Lower leg skin (tissue), 4 donors: ENCODE measurements at regions not wholly inside any gene's neighbourhood (a gene's known extent, or its start where the extent isn't known, plus 50 kb on each side); places are given as distances from the start of the nearest gene placed in this dataset.

ENCODE experiments used
- DNase-seq, 2 donors: peaks; one replicate each; pipeline ENCODE4 v3.0.0-alpha.2; 2019; ENCODE audit warnings: low spot score in 2 of 2
- H3K4me3 ChIP-seq: fragments of 200-600 bp; sonication (generic); 2 replicates; pipeline ENCODE4 v1.5.1; 2017; ENCODE audit warnings: mild to moderate bottlenecking, low read depth; ENCODE audit not compliant: poor library complexity, severe bottlenecking
- CTCF ChIP-seq, 3 donors: fragments of 450-650 bp; IDR thresholded peaks; one replicate each; pipeline ENCODE4 v1.5.1; 2016; ENCODE audit warnings: antibody characterized with exemption in 3 of 3, mild to moderate bottlenecking in 3 of 3, moderate library complexity in 2 of 3
- POLR2A ChIP-seq, 2 donors: fragments of 450-650 bp; IDR thresholded peaks; one replicate each; pipeline ENCODE4 v1.6.1; 2016 to 2017; ENCODE audit warnings: antibody characterized with exemption in 2 of 2, mild to moderate bottlenecking in 1 of 2, moderate library complexity in 1 of 2
- WGBS, 2 donors: methylation state at CpG; one replicate each; pipeline ENCODE4 v1.1.5; 2018; 5-methylcytosine and 5-hydroxymethylcytosine counted together
- intact Hi-C: fragments of 100-400 bp; cut with DNase I; formaldehyde crosslinking; loops from one replicate; pipeline ENCODE4 v1.15.0; 2023; ENCODE audit warnings: low total_unique reads

- H3K4me3 ChIP-seq, result no peak overlapping the region
- DNase-seq, result no peak
- TF ChIP-seq POLR2A (IDR thresholded peaks at IDR 0.05) (no peak), CTCF (IDR thresholded peaks at IDR 0.05) (no peak)
- intact Hi-C loops, result no loop called here
- 94% methylated on average over 4 of the region's 4 CpGs for WGBS, 2 donors
Measured at GRCh38 chr4:31923634-31924033, 1203.5 kb downstream of the PCDH7 start.

GRCh38 chr4:31929676-31930345 lies 1209.6 kb downstream of the PCDH7 start:
- H3K4me3 ChIP-seq, result no peak overlapping the region
- TF ChIP-seq POLR2A (IDR thresholded peaks at IDR 0.05) (no peak), CTCF (IDR thresholded peaks at IDR 0.05) (no peak)
- intact Hi-C loops, result no loop called here
- WGBS, 2 donors, result 52 to 59% methylated on average over 1 of the region's 1 CpG
- no peak for DNase-seq

DNA sequence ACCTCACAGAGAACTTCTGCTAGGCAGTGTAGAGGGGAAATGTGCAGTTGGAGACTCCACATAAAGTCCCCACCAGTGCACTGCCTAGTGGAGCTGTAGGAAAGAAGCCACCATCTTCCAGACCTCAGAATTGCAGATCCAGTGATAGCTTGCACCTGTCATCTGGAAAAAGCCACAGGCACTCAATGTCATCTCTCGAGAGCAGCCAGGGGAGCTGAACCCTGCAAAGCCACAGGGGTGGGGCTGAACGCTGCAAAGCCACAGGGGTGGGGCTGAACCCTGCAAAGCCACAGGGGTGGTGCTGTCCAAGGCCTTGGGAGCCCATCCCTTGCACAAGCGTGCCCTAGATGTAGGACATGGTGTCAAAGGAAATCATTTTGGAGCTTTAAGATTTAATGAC lies 1226.3 kb downstream of the PCDH7 start:
- intact Hi-C loops, result no loop called here
- 60 to 100% methylated on average over 1 to 3 of the region's 3 CpGs for WGBS, 2 donors

DNA sequence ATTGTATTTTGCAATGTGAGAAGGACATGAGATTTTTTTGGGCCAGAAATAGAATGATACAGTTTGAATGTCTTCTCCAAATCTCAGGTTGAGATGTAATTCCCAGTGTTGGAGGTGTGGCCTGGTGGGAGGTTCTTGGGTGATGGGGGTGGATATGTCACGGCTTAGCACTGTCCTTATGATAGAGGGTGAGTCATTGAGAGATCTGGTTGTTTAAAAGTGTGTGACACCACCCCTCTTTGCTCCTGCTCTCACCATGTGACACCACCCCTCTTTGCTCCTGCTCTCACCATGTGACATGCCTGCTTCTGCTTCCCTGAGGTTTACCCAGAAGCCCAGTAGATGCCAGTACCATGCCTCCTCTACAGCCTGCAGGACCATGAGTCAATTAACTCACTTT lies 1226.9 kb downstream of the PCDH7 start:
- H3K4me3 ChIP-seq, result no peak overlapping the region
- WGBS, 2 donors, result 60 to 76% methylated on average over 1 of the region's 1 CpG
- intact Hi-C loops, result no loop called here
- DNase-seq, result no peak
- TF ChIP-seq CTCF (IDR thresholded peaks at IDR 0.05) (no peak), POLR2A (IDR thresholded peaks at IDR 0.05) (no peak)

More for the DNA sequence above, 1226.3 kb downstream of the PCDH7 start:
- DNase-seq, result no peak
- H3K4me3 ChIP-seq, result no peak overlapping the region
- TF ChIP-seq POLR2A (IDR thresholded peaks at IDR 0.05), result no peak
- no peak for TF ChIP-seq CTCF (IDR thresholded peaks at IDR 0.05)

DNA sequence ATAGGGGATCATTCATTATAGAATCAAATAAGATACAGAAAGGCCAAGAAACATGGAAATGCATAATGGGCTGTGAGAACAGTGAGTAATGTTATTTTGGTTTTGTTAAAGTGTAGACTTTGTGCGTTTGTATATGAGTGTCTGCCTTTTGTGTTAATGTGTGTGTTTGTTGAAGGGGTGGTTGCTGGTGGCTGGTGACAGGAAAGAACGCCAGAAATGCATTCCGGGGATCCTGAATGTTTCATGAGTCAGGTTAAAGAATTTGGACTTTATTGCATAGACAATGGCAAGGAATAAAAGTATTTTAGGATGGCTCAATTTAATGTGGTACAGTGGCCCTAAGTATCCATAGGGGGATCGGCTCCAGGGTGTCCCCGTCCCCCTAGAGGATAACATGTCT lies 1228.9 kb downstream of the PCDH7 start:
- TF ChIP-seq CTCF (IDR thresholded peaks at IDR 0.05) (no peak), POLR2A (IDR thresholded peaks at IDR 0.05) (no peak)
- WGBS, 2 donors, result 92 to 93% methylated on average over 5 of the region's 5 CpGs
- intact Hi-C loops, result no loop called here
- DNase-seq, result no peak
- H3K4me3 ChIP-seq, result no peak overlapping the region

GRCh38 chr4:31955346-31955745 lies 1235.2 kb downstream of the PCDH7 start:
- no peak for TF ChIP-seq POLR2A (IDR thresholded peaks at IDR 0.05)
- 47 to 68% methylated on average over 2 of the region's 2 CpGs for WGBS, 2 donors
- H3K4me3 ChIP-seq, result no peak overlapping the region
- no peak for DNase-seq
- intact Hi-C loops, result no loop called here
